Thyroid gland (tissue), 4 donors: ENCODE measurements at regions not wholly inside any gene's neighbourhood (a gene's known extent, or its start where the extent isn't known, plus 50 kb on each side); places are given as distances from the start of the nearest gene placed in this dataset.

Source experiments
- CTCF ChIP-seq, 6 experiments: fragments of 200-600 bp in 3 of 6; fragments of 450-650 bp in 3 of 6; sonication (generic) in 3 of 6; IDR thresholded peaks; one replicate each; pipeline ENCODE4 v1.5.1; 2016 to 2019; ENCODE audit warnings: antibody characterized with exemption in 6 of 6, mild to moderate bottlenecking in 2 of 6, inconsistent platforms in 1 of 6, moderate library complexity in 1 of 6
- POLR2A ChIP-seq, 2 donors: fragments of 450-650 bp; IDR thresholded peaks; one replicate each; pipeline ENCODE4 v1.6.1; 2017; ENCODE audit warnings: antibody characterized with exemption in 2 of 2, mild to moderate bottlenecking in 2 of 2, moderate library complexity in 1 of 2

- no peak for TF ChIP-seq POLR2A (IDR thresholded peaks at IDR 0.05)
- no peak for TF ChIP-seq CTCF (IDR thresholded peaks at IDR 0.05)
Observed at GRCh38 chr12:45548426-45548825, 181.1 kb upstream of the ARID2 start.
